Activated CD8-positive, alpha-beta memory T cell treated with anti-CD3 and anti-CD28 coated beads, Interleukin-2, amount 50 U/mL, for 24 hours (primary cell): ENCODE measurements at regions not wholly inside any gene's neighbourhood (a gene's known extent, or its start where the extent isn't known, plus 50 kb on each side); places are given as distances from the start of the nearest gene placed in this dataset.

Experiments used
- DNase-seq: peaks from one replicate; pipeline ENCODE4 v3.0.0-alpha.2; 2020; ENCODE audit errors: extremely low read depth

DNA sequence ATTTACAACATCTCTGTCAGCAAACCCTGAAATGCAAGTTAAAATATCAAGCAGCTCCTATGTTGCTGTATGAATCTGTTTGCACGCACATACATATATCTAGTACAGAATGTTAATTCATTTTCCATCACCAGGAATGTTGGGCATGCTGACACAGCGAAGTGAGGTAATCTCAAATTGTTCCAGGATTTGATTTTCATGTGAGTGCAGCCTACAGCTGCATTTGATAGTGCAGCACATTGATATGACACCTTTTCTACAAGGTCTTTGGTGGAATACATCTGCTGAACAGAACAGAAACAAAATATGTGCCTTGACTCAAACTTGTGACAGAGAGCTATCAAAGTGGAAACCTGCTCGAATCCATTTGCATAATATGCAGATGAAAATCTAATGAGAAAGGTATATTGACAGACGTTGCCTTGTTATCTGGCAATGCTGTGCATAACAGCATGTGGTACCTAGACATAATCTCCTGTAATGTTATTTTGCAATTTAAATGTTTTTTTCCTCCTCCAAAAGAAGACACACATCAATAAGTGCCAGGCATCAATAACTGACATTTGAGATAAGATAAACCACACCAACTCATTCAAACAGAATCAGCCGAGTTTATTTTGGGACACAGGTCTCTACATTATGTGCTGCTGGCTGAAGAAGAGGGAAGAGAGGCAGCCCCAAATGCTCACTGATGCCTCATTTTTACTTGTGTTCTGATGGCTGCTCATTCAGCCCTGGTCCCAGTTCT, 512.2 kb downstream of the ZNF608 start:
- DNase-seq, result no peak

DNA sequence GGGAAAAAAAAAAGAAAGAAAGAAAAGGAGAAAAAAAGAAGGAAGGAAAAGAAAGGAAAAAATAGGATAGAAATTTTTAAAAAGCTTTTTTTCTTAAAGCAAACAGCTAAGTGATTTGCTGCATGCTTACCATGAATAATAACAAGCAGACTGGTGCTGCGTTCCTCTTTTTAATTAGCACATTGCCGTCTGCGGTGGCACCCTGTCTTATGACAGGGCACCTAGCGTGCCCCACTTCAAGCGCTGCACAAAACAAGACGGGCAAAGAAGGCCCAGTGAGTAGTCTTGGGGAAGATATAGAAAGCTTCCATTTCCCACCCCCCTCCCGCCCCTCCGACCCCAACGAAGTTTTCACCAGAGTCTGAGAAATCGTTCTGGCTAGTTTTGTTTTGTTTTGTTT, 513.9 kb downstream of the ZNF608 start:
- DNase-seq, result no peak

DNA sequence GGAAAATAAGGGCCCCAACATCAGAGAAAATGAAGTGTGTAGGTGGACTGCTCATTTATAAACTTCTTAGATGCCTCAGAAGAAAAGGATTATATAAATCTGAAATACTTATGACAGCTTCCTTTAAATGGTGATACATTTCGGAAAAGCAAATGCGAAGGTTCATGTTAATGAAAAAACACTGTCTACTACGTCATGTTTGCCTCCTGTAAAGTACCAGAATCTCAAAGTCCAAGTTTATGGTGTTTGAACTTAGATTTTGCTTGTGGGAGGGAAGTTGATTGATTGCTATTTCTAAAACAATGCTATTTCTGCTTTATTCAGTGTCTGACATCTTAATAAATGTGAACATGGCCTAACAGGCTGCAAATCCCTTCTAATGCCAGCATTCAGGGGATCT, 514.6 kb downstream of the ZNF608 start:
- no peak for DNase-seq

DNA sequence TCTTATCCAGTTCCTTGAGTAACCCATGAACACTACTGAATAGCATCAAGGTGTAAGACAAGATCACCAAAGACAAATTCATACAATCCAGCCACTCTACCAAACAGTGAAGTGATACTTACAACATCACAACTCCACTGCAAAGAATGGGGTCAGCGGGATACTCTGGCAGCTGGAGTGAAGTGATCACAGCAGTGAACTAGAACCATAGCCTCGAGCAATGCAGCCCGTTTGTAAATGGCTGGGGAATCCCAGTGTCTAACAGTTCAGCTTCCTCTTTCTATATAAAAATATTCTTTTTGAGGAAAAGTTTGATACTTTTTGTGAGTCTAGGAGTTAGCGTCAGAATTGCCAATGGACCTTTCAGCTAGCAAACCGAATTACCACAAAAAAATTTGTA, 515.2 kb downstream of the ZNF608 start:
- DNase-seq, result no peak

DNA sequence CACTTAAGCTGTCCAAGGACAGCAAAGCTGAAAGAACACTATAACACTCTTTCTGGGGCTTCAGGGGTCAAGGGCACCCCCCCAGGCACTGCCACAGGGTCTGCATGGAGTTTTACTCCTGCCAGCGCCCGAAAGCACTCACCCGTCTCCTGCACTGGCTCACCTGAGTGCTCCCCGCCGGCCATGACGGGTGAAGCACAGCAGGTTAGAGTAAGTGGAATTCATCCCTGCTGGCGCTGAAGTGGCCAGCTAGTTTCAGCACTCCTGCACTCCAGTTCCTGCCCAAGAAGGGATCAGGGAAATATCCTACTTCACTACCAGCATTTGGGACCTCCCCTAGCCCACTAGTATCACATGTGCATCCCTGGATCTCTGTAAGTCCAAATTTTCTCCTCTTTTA, 516.0 kb downstream of the ZNF608 start:
- no peak for DNase-seq

DNA sequence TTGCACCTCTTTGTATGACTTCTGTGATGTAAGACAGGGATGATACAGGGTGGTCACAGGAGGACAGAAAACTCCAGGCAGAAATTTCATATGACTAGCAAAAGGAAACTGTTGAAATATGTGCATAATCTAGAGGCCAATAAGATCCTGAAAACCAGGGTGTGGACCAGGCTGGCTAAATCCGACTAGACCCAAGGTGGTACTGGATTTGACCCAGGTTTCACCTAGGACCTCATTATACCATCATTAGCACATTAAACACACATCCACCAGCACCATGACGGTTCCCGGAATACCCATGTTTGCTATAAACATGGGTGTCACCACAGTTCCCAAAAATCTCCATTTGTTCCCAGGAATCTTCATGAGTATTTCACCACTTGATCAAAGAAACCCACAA, 517.1 kb downstream of the ZNF608 start:
- DNase-seq, result no peak

DNA sequence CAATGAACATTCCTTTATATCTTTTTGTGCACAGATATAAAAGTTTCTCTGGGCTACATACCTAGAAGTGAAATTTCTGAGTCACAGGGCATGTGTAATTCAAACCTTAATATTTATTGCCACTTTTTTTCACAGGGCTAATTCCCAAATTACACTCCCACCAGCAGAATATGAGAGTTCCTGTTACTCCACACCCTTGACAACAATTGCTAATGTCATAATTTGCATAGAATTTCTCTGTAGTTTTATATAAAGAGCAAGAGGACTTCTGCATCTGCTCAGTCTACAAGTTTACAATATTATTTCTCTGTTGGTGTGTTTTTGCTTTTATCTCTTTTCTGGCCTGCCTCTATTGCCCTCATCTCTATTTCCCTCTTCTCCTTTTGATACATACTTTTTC, 518.5 kb downstream of the ZNF608 start:
- DNase-seq, result no peak

DNA sequence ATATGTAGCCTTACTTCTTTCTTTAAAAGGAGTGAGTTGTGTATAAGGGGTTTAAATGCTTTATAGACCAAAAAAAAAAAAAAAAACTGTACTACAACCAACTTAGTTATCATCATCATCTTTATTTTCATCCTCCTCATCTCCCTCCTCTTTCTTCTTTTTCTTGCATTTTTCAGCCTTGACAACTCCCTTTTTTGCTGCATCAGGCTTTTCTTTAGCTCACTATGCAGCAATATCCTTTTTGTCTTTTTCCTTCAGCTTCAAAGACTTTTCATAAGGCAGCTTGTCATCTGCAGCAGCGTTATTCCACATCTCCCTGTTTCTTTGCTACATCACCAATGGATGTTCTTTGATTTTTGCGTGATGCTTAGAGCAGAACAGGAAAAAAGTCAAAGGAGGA, 526.0 kb downstream of the ZNF608 start:
- no peak for DNase-seq

DNA sequence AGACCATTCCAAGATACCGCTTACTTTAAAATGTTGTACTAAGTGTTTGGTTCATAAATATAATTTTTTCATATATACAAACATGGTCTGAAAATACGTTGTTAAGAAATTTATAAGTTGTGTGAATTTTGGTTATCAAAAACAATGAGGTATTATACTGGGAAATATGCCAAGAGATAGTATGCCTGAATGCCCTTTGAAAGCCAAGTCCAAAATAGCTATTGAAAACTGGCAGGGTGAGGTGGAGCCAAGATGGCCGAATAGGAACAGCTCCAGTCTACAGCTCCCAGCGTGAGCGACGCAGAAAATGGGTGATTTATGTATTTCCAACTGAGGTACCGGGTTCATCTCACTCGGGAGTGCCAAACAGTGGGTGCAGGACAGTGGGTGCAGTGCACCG, 533.5 kb downstream of the ZNF608 start:
- DNase-seq, result no peak

DNA sequence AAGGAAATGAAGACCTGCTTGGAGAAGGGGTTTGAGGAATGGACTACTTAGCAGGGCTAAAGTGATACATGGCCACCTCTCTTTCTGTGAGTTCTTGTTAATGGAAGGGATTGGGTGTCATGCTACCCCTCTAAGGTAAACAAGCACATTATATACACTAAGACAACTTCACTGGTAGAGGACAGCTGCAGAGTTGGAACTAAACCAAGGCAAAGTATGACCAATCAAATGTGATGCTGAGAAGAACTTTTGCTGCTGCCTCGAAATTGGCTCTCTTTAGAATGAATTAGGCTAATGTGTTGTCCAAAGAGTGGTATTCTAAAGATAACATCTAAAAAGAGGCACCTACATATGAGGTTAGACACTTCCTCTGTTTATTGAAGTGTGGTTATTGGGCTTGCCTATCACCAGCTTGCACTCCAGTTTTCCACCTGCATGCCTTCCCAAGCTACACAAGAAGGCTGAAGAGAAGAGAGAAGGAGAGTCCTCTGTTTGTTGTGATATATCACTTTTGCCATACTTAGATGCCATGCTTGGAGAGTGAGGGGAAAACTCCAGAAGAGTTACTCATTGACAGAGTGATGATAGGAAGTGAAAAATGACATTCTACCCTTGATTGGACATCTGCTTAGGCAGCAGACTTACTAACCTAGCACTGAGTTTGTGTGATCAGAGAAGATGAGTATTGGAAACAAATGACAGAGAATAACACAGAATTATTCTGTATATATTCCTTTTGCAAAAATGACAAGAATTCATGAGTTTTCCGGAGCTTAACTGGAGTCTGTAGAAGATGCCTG, 536.1 kb downstream of the ZNF608 start:
- no peak for DNase-seq

DNA sequence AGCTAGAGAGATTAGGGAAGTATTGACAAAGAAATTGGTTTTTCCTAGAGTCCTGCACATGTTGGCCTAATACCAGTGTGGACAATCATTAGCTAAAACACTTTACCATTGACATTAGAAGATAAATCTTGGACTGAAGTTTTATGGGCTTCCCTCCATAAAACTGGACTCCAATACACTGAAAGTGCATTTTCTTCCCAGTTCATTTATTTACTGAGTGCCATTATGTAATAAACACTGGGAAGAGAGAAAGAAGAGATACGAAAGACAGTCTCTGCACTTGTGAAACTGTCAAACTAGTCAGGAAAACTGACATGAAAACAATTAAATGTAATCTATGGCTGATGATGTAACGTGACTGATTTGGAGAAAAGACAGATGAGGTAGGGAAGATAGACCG, 539.3 kb downstream of the ZNF608 start:
- DNase-seq, result no peak

DNA sequence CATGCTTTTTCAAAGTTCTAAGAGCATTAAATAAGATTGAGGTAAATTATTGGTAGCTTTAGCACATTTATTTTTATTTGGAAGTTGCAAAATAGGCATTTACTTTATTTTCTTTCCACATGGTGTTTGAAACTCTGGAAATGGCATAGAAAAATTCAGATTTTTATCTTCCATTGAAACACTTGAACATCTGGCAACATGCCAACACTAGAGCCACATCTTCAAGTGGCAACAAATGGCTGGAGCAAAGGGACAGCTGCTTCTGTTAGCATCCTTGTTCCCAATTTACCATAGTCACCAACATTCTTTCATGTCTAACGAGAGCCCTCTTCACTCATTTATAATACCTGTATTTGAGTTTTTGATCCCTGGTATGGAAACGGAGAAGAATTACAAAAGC, 539.9 kb downstream of the ZNF608 start:
- no peak for DNase-seq

DNA sequence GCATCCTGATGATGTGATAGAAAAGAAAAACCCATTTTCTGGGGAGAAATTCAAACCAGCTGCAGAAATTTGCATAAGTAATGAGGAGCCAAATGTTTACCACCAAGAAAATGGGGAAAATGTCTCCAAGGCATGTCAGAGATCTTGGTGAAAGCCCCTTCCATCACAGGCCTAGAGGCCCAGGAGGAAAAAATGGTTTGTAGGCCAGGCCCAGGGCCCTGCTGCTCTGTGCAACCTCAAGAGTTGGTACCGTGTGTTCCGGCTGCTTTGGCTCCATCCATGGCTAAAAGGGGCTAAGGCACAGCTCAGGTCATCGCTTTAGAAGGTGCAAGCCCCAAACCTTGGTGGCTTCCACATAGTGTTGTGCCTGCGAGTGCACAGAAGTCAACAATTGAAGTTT, 543.1 kb downstream of the ZNF608 start:
- DNase-seq, result no peak

DNA sequence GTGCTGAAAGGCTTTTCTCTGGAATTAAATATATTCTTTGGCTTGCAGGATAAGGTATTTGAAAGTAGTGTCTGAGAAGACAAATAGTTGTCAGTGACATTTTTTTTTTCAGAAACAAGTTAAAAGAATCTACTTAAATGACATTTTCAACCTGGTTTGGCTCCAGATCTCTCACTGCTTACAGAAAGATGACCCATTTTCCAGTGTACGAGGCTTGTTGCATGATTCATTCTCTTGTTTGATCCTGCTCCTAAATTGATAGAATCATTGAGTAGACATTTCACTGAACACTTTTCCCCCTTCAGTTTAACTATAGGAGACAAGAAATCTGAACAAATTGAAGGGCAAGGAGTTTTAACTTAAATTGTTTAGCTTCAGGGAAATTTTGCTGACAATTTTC, 546.1 kb downstream of the ZNF608 start:
- DNase-seq, result no peak

DNA sequence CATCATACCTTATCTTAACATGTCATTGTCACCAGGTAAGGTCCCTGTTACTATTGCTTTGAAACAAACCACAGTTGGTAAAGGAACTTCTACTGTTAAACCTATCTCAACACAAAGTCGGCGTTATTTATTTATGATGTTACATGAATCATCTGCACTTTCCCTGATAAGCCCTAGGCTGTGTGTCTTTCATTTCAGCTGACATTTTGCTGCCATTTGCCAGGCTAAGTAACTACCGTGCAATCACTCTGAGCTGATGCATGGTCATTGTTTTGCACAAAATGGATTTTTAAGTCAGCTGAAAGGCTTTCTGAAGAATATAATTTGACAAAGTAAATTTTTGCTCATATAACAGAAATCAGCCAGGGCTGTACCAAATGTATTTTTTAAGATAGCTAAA, 546.5 kb downstream of the ZNF608 start:
- DNase-seq, result no peak

DNA sequence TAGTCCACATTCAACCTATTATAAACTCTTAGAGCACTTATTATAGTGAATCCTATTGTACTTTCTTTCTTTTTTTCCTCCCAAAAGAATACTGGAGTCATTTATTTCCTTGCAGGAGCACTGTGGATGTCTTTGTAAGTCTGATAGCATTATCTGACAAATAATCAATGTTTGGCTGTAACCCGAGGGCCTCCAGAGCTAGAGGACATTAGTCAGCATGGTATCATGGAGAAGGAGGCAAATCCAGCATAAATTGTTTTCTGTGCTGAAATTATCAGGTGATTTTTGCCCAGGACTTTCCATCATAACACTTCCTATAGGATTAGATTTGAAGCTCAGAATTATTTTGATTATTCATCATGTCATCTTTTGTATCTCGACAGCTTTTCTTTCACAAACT, 551.0 kb downstream of the ZNF608 start:
- no peak for DNase-seq

DNA sequence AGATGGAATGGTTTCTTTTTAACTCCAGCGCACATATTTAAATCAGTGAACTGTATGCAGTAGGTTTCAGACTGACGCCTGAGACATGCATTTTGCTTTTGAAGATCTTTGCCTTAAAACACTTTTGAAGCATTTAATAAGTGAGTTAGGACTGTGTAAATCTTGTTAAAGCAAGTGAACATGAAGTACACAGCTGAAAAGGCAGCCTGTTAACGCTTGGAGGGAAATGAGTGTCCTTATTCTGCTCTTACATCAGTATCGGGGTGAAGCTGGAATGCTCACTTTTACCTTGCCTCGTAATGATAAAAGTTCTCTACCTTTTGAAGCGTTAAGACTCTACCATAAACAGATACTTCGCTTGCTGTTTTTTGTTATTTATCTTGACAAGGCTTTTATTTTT, 552.2 kb downstream of the ZNF608 start:
- DNase-seq, result no peak

DNA sequence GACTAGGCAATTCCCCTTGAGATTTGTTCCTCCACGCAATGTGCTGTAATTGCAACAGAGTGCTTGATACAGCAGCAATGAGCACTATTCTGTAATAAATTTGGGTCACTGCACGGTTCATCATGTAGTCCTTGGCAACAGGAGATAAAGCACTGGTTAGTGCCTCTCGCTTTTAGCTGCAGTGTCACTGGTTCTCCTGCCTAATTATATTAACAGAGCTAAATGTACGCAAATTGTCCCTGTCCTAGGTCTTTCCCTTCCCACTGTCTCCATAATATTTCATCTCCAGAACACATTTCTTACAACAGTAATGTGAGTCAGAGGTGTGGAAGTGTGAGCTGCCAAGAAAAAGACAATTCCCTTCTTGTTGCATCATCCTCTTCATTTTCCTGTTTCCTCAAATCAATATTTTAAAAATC, 553.1 kb downstream of the ZNF608 start:
- DNase-seq, result no peak

DNA sequence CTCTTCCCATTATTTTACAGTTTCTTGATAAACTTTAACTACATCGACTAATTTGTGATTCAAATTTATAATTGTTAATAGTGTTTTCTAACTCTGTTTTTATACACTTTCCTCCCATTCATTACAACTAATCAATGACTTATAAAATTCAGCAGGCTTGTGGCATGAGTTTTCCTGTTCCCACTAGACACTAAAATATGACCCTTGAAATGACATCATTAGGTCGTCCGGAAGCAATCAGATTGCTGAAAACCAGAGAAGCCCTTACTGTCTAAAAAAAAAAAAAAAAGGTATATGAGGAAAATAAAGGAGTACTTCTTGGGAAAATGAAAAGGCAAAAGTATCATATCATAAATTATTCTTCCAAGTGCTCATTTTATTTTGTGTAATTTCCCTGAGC, 553.7 kb downstream of the ZNF608 start:
- DNase-seq, result no peak

DNA sequence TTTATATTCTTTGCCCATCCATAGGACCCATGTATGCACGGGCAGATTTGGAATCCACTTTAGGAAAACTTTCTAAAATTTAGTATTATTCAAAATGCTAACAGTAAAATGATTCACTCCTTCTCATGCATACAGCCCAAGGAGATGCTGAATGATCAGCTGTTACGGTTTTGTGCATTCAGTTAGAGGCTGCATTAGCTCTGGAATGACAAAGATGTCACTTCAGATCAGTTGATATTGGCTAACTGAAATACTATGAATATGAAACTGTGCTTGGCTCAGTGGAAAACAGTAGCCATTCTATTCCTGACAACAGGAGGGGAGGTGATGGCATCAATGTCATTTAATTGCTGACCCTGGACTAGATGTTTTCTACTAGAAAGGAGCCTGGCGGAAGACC, 560.7 kb downstream of the ZNF608 start:
- DNase-seq, result no peak

DNA sequence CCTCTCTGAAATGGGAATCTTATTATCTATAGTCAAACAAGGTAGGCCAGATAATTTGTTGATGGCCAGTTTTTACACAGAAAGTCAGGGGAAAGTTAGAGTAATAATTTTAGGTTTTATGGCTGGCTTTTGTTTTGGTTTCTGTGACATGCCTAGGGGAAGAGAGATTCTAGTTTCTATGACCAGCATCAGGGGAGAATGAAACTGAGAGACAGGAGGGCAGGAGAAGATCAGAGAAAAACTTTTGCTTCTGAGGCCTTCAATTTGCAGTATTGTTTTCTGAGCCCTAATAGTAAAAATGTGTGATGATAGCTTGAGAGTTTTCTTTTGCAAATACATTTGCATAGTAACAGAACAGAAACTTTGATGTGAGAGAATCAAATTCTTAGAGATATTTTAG, 564.3 kb downstream of the ZNF608 start:
- no peak for DNase-seq

DNA sequence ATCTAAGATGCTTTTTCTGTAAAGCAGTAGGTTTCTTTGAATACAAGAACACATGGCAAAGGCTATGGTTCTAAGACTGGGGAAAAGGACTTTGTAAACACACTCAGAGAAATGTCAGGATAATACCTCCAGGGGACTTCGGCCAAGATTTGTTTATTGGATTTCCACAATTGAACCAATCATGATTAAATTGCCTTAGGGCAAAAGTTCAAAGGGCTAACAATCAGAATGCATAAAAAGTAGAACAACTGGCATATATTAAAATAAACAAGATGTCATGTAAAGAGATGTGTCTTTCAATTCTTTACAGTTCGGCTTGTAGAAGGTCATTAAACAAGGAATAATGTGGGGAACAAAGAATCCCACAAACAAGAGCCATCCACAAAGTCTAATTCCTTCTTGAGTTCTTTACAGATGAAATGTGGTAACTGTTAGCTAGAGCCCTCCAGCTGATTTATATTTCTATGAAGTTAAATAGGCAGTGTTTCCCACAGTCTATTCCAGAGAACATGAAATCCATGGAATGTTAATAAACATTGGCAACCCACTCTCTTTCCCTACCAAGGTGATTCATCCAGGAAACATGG, 565.5 kb downstream of the ZNF608 start:
- no peak for DNase-seq

DNA sequence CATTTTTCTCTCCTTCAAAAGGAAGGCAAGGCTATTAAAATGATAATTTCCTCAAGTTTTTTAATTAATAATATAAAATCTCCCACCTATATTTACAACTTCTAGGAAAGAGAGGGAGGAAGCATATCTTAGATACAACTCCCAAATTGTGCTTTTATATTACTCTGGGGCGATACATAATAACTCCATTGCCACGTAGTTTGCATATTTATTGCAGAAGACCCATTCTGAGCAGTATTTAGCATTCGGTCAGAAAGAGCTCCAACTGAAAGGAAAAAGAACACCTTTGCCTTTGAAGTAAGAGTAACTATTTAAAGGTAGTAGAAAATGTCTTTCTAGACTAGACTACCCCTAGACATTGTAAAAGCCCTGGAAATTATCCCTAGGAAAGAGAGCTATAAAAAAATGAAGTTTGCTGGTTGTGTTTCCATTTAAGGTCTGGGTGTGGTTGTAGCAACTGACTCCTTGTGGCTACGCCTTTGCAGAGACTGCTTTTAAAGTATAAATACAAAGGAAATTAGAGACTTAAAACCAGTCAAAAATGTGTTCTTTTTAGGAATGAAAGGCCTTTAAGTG, 566.1 kb downstream of the ZNF608 start:
- DNase-seq, result no peak
